WTC11 (cell line): ENCODE measurements at regions not wholly inside any gene's neighbourhood (a gene's known extent, or its start where the extent isn't known, plus 50 kb on each side); places are given as distances from the start of the nearest gene placed in this dataset.
"Not testable (repeated sequence)": the region's sequence is repeated elsewhere in the genome, so short reads cannot be mapped to it uniquely, and the experiment has no call there.

ENCODE experiments used
- ATAC-seq: fragments of 200-7000 bp; cut with Tn5 transposase; 2 replicates; pipeline ENCODE4 v1.10.0; 2021; ENCODE audit warnings: mild to moderate bottlenecking, moderate library complexity
- CTCF ChIA-PET: fragments of 300-600 bp; sonication (Branson Sonifier 250); formaldehyde crosslinking; loops from one replicate; lab custom pipeline; 2021; ENCODE audit warnings: antibody characterized with exemption; lab: Charles Lee
- POLR2A ChIA-PET: fragments of 350-600 bp; sonication (Branson Sonifier 250); formaldehyde crosslinking; loops from one replicate; lab custom pipeline; 2021; ENCODE audit warnings: antibody characterized with exemption; lab: Charles Lee
- DNase-seq: peaks from one replicate; pipeline ENCODE4 v3.0.0; 2021; ENCODE audit warnings: low spot score
- H3K27ac Mint-ChIP-seq: 2 replicates; pipeline ENCODE4 v1.8.0; 2021; ENCODE audit warnings: mixed read lengths
- H3K27me3 Mint-ChIP-seq: 2 replicates; pipeline ENCODE4 v1.8.0; 2021; ENCODE audit warnings: low read depth, mild to moderate bottlenecking, moderate library complexity, mixed read lengths
- H3K36me3 Mint-ChIP-seq: 2 replicates; pipeline ENCODE4 v1.8.0; 2021; ENCODE audit warnings: mixed read lengths
- H3K4me1 Mint-ChIP-seq: 2 replicates; pipeline ENCODE4 v1.8.0; 2022; ENCODE audit warnings: mixed read lengths
- H3K4me3 Mint-ChIP-seq: 2 replicates; pipeline ENCODE4 v1.8.0; 2021; ENCODE audit warnings: mild to moderate bottlenecking, moderate library complexity, mixed read lengths
- H3K9me3 Mint-ChIP-seq: 2 replicates; pipeline ENCODE4 v1.8.0; 2021; ENCODE audit warnings: mixed read lengths
- CBFB ChIP-seq: sonication (generic); formaldehyde crosslinking; IDR thresholded peaks from 2 replicates; pipeline ENCODE4 v1.8.1; 2022; ENCODE audit warnings: mild to moderate bottlenecking, low read depth, missing genetic modification reagents
- CREM ChIP-seq: sonication (generic); formaldehyde crosslinking; IDR thresholded peaks from 2 replicates; pipeline ENCODE4 v1.8.1; 2022; ENCODE audit warnings: mild to moderate bottlenecking, missing genetic modification reagents, moderate library complexity
- FOXP1 ChIP-seq: sonication (generic); formaldehyde crosslinking; IDR thresholded peaks from 2 replicates; pipeline ENCODE4 v1.8.0; 2022; ENCODE audit warnings: missing genetic modification reagents, mild to moderate bottlenecking, moderate library complexity, borderline replicate concordance
- NFYB ChIP-seq: sonication (generic); formaldehyde crosslinking; conservative IDR thresholded peaks from 2 replicates; pipeline ENCODE4 v1.8.0; 2022; ENCODE audit warnings: low read depth, missing genetic modification reagents
- ZNF219 ChIP-seq: sonication (generic); formaldehyde crosslinking; IDR thresholded peaks from 2 replicates; pipeline ENCODE4 v1.8.0; 2023; ENCODE audit warnings: missing genetic modification reagents, mild to moderate bottlenecking, borderline replicate concordance
- TF ChIP-seq, protein P1 (sequence below): sonication (generic); formaldehyde crosslinking; IDR thresholded peaks from 2 replicates; pipeline ENCODE4 v1.8.0; 2022; ENCODE audit warnings: mild to moderate bottlenecking, missing genetic modification reagents
- TF ChIP-seq, protein P2 (sequence below): sonication (generic); formaldehyde crosslinking; IDR thresholded peaks from 2 replicates; pipeline ENCODE4 v1.8.0; 2022; ENCODE audit warnings: missing genetic modification reagents

DNA sequence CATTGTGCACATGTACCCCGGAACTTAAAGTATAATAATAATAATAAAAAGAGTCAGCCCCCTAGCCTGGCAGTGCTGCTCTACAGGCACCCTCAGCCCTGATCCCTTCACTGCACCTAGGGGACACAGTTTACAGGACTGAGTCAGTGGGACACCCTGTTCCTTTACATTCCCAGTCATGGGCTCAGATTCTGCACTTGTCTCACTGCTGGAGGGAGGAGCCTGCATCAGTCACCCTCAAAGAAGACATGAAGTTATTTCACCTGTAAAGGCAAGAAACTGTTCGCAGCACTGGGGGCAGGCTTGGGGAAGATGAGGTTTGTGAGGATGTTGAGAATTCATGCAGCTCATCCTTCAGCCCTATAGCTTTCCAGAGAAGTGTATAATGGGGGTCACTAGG is 50.7 kb upstream of the VPREB1 start:
- Mint-ChIP-seq H3K36me3 (no peaks in the 10 kb centered on the region), H3K9me3 (no peaks in the 10 kb centered on the region; the same call in 1 of the 2 replicates), H3K4me3 (no peak overlapping the region), H3K27ac (no peak overlapping the region), H3K4me1 (no peaks in the 10 kb centered on the region), H3K27me3 (peaks cover 100% of the 10 kb centered on the region)
- DNase-seq = no peak
- ChIA-PET CTCF (no interaction called here), POLR2A (no interaction called here)
- TF ChIP-seq NFYB (CRISPR knock-in tag) (no peak), CREM (no peak), CBFB (no peak), FOXP1 (no peak)
- no peak for ATAC-seq

DNA sequence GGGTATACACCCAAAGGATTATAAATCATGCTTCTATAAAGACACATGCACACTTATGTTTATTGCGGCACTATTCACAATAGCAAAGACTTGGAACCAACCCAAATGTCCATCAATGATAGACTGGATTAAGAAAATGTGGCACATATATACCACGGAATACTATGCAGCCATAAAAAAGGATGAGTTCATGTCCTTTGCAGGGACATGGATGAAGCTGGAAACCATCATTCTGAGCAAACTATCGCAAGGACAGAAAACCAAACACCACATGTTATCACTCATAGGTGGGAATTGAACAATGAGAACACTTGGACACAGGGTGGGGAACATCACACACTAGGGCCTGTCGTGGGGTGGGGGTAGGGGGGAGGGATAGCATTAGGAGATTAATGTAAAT is 51.1 kb upstream of the VPREB1 start:
- H3K9me3 Mint-ChIP-seq, H3K4me1 Mint-ChIP-seq, H3K27ac Mint-ChIP-seq, DNase-seq, CTCF ChIA-PET, ATAC-seq, POLR2A ChIA-PET, H3K36me3 Mint-ChIP-seq, H3K4me3 Mint-ChIP-seq: not testable (repeated sequence)
- peaks cover 100% of the 10 kb centered on the region for H3K27me3 Mint-ChIP-seq

DNA sequence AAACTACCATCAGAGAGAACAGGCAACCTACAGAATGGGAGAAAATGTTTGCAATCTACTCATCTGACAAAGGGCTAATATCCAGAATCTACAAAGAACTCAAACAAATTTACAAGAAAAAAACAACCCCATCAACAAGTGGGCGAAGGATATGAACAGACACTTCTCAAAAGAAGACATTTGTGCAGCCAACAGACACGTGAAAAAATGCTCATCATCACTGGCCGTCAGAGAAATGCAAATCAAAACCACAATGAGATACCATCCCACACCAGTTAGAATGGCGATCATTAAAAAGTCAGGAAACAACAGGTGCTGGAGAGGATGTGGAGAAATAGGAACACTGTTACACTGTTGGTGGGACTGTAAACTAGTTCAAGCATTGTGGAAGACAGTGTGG is 51.6 kb upstream of the VPREB1 start:
- H3K4me1 Mint-ChIP-seq, H3K4me3 Mint-ChIP-seq, CTCF ChIA-PET, H3K27ac Mint-ChIP-seq, DNase-seq, H3K36me3 Mint-ChIP-seq, ATAC-seq, H3K9me3 Mint-ChIP-seq, POLR2A ChIA-PET: not testable (repeated sequence)
- peaks cover 100% of the 10 kb centered on the region for H3K27me3 Mint-ChIP-seq

DNA sequence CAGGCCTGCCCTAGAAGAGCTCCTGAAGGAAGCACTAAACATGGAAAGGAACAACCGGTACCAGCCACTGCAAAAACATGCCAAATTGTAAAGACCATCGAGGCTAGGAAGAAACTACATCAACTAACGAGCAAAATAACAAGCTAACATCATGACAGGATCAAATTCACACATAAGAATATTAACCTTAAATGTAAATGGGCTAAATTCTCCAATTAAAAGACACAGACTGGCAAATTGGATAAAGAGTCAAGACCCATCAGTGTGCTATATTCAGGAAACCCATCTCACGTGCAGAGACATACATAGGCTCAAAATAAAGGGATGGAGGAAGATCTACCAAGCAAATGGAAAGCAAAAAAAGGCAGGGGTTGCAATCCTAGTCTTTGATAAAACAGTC is 54.8 kb upstream of the VPREB1 start:
- Mint-ChIP-seq H3K27me3 (peaks cover 100% of the 10 kb centered on the region), H3K9me3 (peaks cover 11% of the 10 kb centered on the region)
- ATAC-seq, H3K27ac Mint-ChIP-seq, POLR2A ChIA-PET, DNase-seq, H3K4me1 Mint-ChIP-seq, H3K36me3 Mint-ChIP-seq, H3K4me3 Mint-ChIP-seq, CTCF ChIA-PET: not testable (repeated sequence)

DNA sequence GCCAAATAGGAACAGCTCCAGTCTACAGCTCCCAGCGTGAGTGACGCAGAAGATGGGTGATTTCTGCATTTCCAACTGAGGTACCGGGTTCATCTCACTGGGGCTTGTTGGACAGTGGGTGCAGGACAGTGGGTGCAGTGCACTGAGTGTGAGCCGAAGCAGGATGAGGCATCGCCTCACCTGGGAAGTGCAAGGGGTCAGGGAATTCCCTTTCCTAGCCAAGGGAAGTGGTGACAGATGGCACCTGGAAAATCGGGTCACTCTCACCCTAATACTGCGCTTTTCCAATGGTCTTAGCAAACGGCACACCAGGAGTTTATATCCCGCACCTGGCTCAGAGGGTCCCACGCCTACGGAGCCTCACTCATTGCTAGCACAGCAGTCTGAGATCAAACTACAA is 56.7 kb upstream of the VPREB1 start:
- ATAC-seq, H3K36me3 Mint-ChIP-seq, H3K4me1 Mint-ChIP-seq, CTCF ChIA-PET, POLR2A ChIA-PET, H3K27ac Mint-ChIP-seq, H3K4me3 Mint-ChIP-seq, DNase-seq: not testable (repeated sequence)
- H3K9me3 Mint-ChIP-seq = peaks cover 11% of the 10 kb centered on the region
- H3K27me3 Mint-ChIP-seq = peaks cover 100% of the 10 kb centered on the region

DNA sequence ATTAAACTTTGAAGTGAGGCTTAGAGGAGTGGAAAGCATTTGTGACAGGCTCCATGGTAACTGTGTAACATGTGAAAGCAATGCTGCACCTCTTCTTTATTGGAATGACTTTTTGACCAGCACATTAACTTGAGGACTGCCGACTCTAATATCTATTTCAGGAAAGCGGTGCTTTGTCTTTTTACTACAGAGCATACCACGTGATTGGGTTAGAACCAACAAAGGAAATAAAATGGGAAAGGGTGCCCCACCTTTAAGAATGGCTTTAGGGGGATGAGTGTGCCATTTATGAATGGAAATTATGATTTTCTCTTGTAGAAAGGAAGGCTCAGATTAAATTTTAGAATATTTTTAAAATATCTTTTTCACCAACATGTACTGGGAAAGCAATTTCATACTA is 57.3 kb upstream of the VPREB1 start:
- ATAC-seq = no peak
- POLR2A ChIA-PET = no interaction called here
- no peak for DNase-seq
- no peaks in the 10 kb centered on the region for H3K4me1 Mint-ChIP-seq
- H3K4me3 Mint-ChIP-seq = no peak overlapping the region
- H3K9me3 Mint-ChIP-seq = peaks cover 11% of the 10 kb centered on the region
- H3K27me3 Mint-ChIP-seq = peaks cover 100% of the 10 kb centered on the region
- TF ChIP-seq, protein P1, sequence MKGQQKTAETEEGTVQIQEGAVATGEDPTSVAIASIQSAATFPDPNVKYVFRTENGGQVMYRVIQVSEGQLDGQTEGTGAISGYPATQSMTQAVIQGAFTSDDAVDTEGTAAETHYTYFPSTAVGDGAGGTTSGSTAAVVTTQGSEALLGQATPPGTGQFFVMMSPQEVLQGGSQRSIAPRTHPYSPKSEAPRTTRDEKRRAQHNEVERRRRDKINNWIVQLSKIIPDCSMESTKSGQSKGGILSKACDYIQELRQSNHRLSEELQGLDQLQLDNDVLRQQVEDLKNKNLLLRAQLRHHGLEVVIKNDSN (CRISPR knock-in tag) = no peak
- TF ChIP-seq ZNF219 (CRISPR knock-in tag) = no peak
- TF ChIP-seq, protein P2, sequence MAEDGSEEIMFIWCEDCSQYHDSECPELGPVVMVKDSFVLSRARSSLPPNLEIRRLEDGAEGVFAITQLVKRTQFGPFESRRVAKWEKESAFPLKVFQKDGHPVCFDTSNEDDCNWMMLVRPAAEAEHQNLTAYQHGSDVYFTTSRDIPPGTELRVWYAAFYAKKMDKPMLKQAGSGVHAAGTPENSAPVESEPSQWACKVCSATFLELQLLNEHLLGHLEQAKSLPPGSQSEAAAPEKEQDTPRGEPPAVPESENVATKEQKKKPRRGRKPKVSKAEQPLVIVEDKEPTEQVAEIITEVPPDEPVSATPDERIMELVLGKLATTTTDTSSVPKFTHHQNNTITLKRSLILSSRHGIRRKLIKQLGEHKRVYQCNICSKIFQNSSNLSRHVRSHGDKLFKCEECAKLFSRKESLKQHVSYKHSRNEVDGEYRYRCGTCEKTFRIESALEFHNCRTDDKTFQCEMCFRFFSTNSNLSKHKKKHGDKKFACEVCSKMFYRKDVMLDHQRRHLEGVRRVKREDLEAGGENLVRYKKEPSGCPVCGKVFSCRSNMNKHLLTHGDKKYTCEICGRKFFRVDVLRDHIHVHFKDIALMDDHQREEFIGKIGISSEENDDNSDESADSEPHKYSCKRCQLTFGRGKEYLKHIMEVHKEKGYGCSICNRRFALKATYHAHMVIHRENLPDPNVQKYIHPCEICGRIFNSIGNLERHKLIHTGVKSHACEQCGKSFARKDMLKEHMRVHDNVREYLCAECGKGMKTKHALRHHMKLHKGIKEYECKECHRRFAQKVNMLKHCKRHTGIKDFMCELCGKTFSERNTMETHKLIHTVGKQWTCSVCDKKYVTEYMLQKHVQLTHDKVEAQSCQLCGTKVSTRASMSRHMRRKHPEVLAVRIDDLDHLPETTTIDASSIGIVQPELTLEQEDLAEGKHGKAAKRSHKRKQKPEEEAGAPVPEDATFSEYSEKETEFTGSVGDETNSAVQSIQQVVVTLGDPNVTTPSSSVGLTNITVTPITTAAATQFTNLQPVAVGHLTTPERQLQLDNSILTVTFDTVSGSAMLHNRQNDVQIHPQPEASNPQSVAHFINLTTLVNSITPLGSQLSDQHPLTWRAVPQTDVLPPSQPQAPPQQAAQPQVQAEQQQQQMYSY (CRISPR knock-in tag) = no peak
- CTCF ChIA-PET = no interaction called here
- peaks cover 5% of the 10 kb centered on the region for H3K36me3 Mint-ChIP-seq
- no peak overlapping the region for H3K27ac Mint-ChIP-seq
